ENCODE measurements at regions not wholly inside any gene's neighbourhood (a gene's known extent, or its start where the extent isn't known, plus 50 kb on each side); places are given as distances from the start of the nearest gene placed in this dataset.

- CTCF ChIA-PET = no interaction called here
- Histone ChIP-seq H3K27ac (ENCODE audit: low read depth, low read length) (no peak overlapping the region), H3K4me3 (ENCODE audit: low read depth, low read length) (no peak overlapping the region), H3K27me3 (ENCODE audit: control insufficient read depth, insufficient read depth, low read length) (no peaks in the 10 kb centered on the region), H3K9me3 (ENCODE audit: control insufficient read depth, insufficient read depth, low read length) (peaks cover 88% of the 10 kb centered on the region)
- POLR2A ChIA-PET = no interaction called here
- TF ChIP-seq CTCF (IDR thresholded peaks at IDR 0.05; ENCODE audit: low read depth, low read length) = no peak
- no peak for DNase-seq (ENCODE audit: low read depth, low spot score)
Measured at GRCh38 chr10:131573256-131573655, 261.7 kb upstream of the TCERG1L start.

- Histone ChIP-seq H3K27me3 (ENCODE audit: control insufficient read depth, insufficient read depth, low read length) (no peaks in the 10 kb centered on the region), H3K4me3 (ENCODE audit: low read depth, low read length) (no peak overlapping the region), H3K27ac (ENCODE audit: low read depth, low read length) (no peak overlapping the region), H3K9me3 (ENCODE audit: control insufficient read depth, insufficient read depth, low read length) (peaks cover 90% of the 10 kb centered on the region)
- DNase-seq (ENCODE audit: low read depth, low spot score) = no peak
- CTCF ChIA-PET = no interaction called here
- POLR2A ChIA-PET = no interaction called here
- TF ChIP-seq CTCF (IDR thresholded peaks at IDR 0.05; ENCODE audit: low read depth, low read length) = no peak
Measured at GRCh38 chr10:131573707-131574106, 262.2 kb upstream of the TCERG1L start.

GRCh38 chr10:131574363-131574706, 262.8 kb upstream of the TCERG1L start:
- ChIA-PET POLR2A (no interaction called here), CTCF (no interaction called here)
- peaks cover 89% of the 10 kb centered on the region for H3K9me3 ChIP-seq (ENCODE audit: control insufficient read depth, insufficient read depth, low read length)
- H3K27ac ChIP-seq (ENCODE audit: low read depth, low read length) = no peak overlapping the region
- TF ChIP-seq CTCF (IDR thresholded peaks at IDR 0.05; ENCODE audit: low read depth, low read length) = no peak
- no peaks in the 10 kb centered on the region for H3K27me3 ChIP-seq (ENCODE audit: control insufficient read depth, insufficient read depth, low read length)
- DNase-seq (ENCODE audit: low read depth, low spot score) = no peak
- H3K4me3 ChIP-seq (ENCODE audit: low read depth, low read length) = no peak overlapping the region

DNA sequence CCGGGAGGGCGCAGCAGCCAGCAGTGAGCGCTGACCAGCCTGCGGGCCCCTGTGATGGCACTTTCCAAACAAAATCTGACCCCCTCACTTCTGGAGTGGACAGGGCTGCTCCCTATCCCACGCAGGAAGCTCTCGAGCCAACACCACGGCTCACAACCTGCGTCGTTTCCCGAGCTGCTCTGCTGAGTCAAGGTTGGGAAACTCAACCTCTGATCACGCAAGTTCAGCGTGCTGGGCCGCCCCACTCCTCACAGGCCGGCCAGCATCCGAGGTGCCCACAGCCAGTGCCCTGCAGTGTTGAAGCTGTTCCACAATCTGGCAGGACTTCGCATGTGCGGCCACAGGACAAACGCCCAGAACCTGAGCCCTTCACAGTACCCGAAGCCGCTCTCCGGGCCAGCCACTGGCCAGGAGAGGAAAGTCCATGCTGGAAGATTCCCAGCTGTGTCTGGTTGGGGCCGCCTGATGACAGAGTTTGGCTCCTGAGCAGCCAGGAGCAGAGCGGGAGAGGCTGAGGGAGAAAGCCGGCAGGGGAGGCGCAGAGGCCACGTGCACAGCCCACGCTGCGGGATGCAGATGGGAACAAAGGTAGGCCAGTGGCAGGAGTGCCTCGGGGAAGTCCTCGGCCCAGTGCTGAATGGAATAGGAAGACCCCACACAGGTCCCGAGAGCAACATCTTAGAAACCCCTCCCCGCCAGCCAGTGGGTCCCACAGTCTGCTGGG, 263.3 kb upstream of the TCERG1L start:
- ChIA-PET POLR2A (no interaction called here), CTCF (no interaction called here)
- no peak for TF ChIP-seq CTCF (IDR thresholded peaks at IDR 0.05; ENCODE audit: low read depth, low read length)
- Histone ChIP-seq H3K27ac (ENCODE audit: low read depth, low read length) (no peak overlapping the region), H3K4me3 (ENCODE audit: low read depth, low read length) (no peak overlapping the region), H3K9me3 (ENCODE audit: control insufficient read depth, insufficient read depth, low read length) (peaks cover 91% of the 10 kb centered on the region), H3K27me3 (ENCODE audit: control insufficient read depth, insufficient read depth, low read length) (no peaks in the 10 kb centered on the region)
- DNase-seq (ENCODE audit: low read depth, low spot score) = no peak

GRCh38 chr10:131575877-131576276, 264.4 kb upstream of the TCERG1L start:
- Histone ChIP-seq H3K4me3 (ENCODE audit: low read depth, low read length) (no peak overlapping the region), H3K27me3 (ENCODE audit: control insufficient read depth, insufficient read depth, low read length) (no peaks in the 10 kb centered on the region), H3K27ac (ENCODE audit: low read depth, low read length) (no peak overlapping the region), H3K9me3 (ENCODE audit: control insufficient read depth, insufficient read depth, low read length) (peaks cover 91% of the 10 kb centered on the region)
- CTCF ChIA-PET = no interaction called here
- TF ChIP-seq CTCF (IDR thresholded peaks at IDR 0.05; ENCODE audit: low read depth, low read length) = no peak
- POLR2A ChIA-PET = no interaction called here
- DNase-seq (ENCODE audit: low read depth, low spot score) = no peak
